Activated CD8-positive, alpha-beta T cell treated with anti-CD3 and anti-CD28 coated beads for 36 hours (primary cell): ENCODE measurements at regions not wholly inside any gene's neighbourhood (a gene's known extent, or its start where the extent isn't known, plus 50 kb on each side); places are given as distances from the start of the nearest gene placed in this dataset.
A peak's percentile ranks its signal among the peaks of the same experiment; 100 is the strongest.

ENCODE experiments used
- ATAC-seq: fragments of 200-7000 bp; cut with Tn5 transposase; one replicate; pipeline ENCODE4 v1.10.0; 2021; ENCODE audit warnings: mild to moderate bottlenecking, moderate library complexity
- CTCF ChIA-PET: fragments of 350-600 bp; sonication (Branson Sonifier 250); formaldehyde crosslinking; loops from one replicate; lab custom pipeline; 2021; ENCODE audit warnings: antibody characterized with exemption; lab: Charles Lee
- POLR2A ChIA-PET: fragments of 350-600 bp; sonication (Branson Sonifier 250); formaldehyde crosslinking; loops from one replicate; lab custom pipeline; 2021; ENCODE audit warnings: antibody characterized with exemption; lab: Charles Lee
- DNase-seq: peaks from one replicate; pipeline ENCODE4 v3.0.0-alpha.2; 2020
- H3K27ac Mint-ChIP-seq: one replicate; pipeline ENCODE4 v1.8.0; 2021; ENCODE audit warnings: mild to moderate bottlenecking, mixed read lengths
- H3K27me3 Mint-ChIP-seq: one replicate; pipeline ENCODE4 v1.8.0; 2021; ENCODE audit warnings: mixed read lengths
- H3K36me3 Mint-ChIP-seq: one replicate; pipeline ENCODE4 v1.8.0; 2021; ENCODE audit warnings: low read depth, mixed read lengths
- H3K4me1 Mint-ChIP-seq: one replicate; pipeline ENCODE4 v1.8.0; 2021; ENCODE audit warnings: low read depth, mixed read lengths
- H3K4me3 Mint-ChIP-seq: one replicate; pipeline ENCODE4 v1.8.0; 2021; ENCODE audit warnings: mild to moderate bottlenecking, moderate library complexity, mixed read lengths
- H3K9me3 Mint-ChIP-seq: one replicate; pipeline ENCODE4 v1.8.0; 2021; ENCODE audit warnings: mixed read lengths
- CTCF ChIP-seq: fragments of 200-600 bp; IDR thresholded peaks from one replicate; pipeline ENCODE4 v1.8.0; 2022; ENCODE audit warnings: antibody characterized with exemption, mild to moderate bottlenecking
- intact Hi-C: fragments of 100-400 bp; cut with micrococcal nuclease; formaldehyde crosslinking; loops from one replicate; pipeline ENCODE4 v1.10.0; 2022

GRCh38 chr3:72288955-72289691, 504.2 kb upstream of the PROK2 start:
- H3K4me3 Mint-ChIP-seq: peak overlapping the region; percentile 59
- no peak overlapping the region for H3K27ac Mint-ChIP-seq
- POLR2A ChIA-PET: interaction anchor here (0.6 kb wide), 1 partner anchor 102 kb away, joined by 3 read pairs; no protein-coding TSS in a partner anchor
- peak; percentile 51 for ATAC-seq
- H3K4me1 Mint-ChIP-seq: peaks cover 16% of the 10 kb centered on the region
- CTCF ChIA-PET: interaction anchor here (1.1 kb wide), 1 partner anchor 377 kb away, joined by 3 read pairs; no protein-coding TSS in a partner anchor
- peaks cover 12% of the 10 kb centered on the region for H3K27me3 Mint-ChIP-seq
- peak; percentile 42 for DNase-seq
- H3K36me3 Mint-ChIP-seq: no peaks in the 10 kb centered on the region
- H3K9me3 Mint-ChIP-seq: no peaks in the 10 kb centered on the region
- TF ChIP-seq CTCF: no peak
- intact Hi-C loops: no loop called here

- H3K36me3 Mint-ChIP-seq: no peaks in the 10 kb centered on the region
- no peak overlapping the region for H3K27ac Mint-ChIP-seq
- CTCF ChIA-PET: interaction anchor here (1.1 kb wide), 1 partner anchor 378 kb away, joined by 3 read pairs; no protein-coding TSS in a partner anchor
- H3K4me3 Mint-ChIP-seq: no peak overlapping the region
- POLR2A ChIA-PET: no interaction called here
- DNase-seq (no peak), ATAC-seq (no peak)
- no peak for TF ChIP-seq CTCF
- peaks cover 5% of the 10 kb centered on the region for H3K9me3 Mint-ChIP-seq
- peaks cover 12% of the 10 kb centered on the region for H3K27me3 Mint-ChIP-seq
- intact Hi-C loops: no loop called here
- H3K4me1 Mint-ChIP-seq: peaks cover 16% of the 10 kb centered on the region
Measured at GRCh38 chr3:72287956-72288355, 503.0 kb upstream of the PROK2 start.

- Mint-ChIP-seq H3K4me3 (no peak overlapping the region), H3K27ac (no peak overlapping the region), H3K36me3 (no peaks in the 10 kb centered on the region), H3K27me3 (peaks cover 6% of the 10 kb centered on the region), H3K9me3 (peaks cover 6% of the 10 kb centered on the region), H3K4me1 (peaks cover 16% of the 10 kb centered on the region)
- ATAC-seq (no peak), DNase-seq (no peak)
- ChIA-PET CTCF (interaction anchor here (1.0 to 1.3 kb wide), 2 partner anchors 8 to 9 kb away, joined by 3 to 4 read pairs; no protein-coding TSS in a partner anchor), POLR2A (interaction anchor here (0.7 kb wide), 1 partner anchor 26 kb away, joined by 3 read pairs; no protein-coding TSS in a partner anchor)
- intact Hi-C loops: no loop called here
- TF ChIP-seq CTCF: no peak
Measured at GRCh38 chr3:72285502-72285901, 500.6 kb upstream of the PROK2 start.

GRCh38 chr3:72284471-72284870, 499.5 kb upstream of the PROK2 start:
- Mint-ChIP-seq H3K27ac (no peak overlapping the region), H3K4me1 (peaks cover 9% of the 10 kb centered on the region), H3K36me3 (no peaks in the 10 kb centered on the region), H3K4me3 (no peak overlapping the region), H3K27me3 (peaks cover 6% of the 10 kb centered on the region), H3K9me3 (peaks cover 6% of the 10 kb centered on the region)
- ChIA-PET POLR2A (no interaction called here), CTCF (interaction anchor here (1.0 kb wide), 1 partner anchor 10 kb away, joined by 4 read pairs; no protein-coding TSS in a partner anchor)
- intact Hi-C loops: no loop called here
- no peak for TF ChIP-seq CTCF
- ATAC-seq (no peak), DNase-seq (no peak)

GRCh38 chr3:72282918-72283317, 498.0 kb upstream of the PROK2 start:
- Mint-ChIP-seq H3K27ac (no peak overlapping the region), H3K27me3 (peaks cover 2% of the 10 kb centered on the region), H3K4me1 (no peaks in the 10 kb centered on the region), H3K36me3 (no peaks in the 10 kb centered on the region), H3K9me3 (peaks cover 6% of the 10 kb centered on the region), H3K4me3 (no peak overlapping the region)
- CTCF ChIA-PET: no interaction called here
- intact Hi-C loops: no loop called here
- no peak for TF ChIP-seq CTCF
- no peak for DNase-seq
- POLR2A ChIA-PET: no interaction called here
- no peak for ATAC-seq
